HEK293 (cell line): ENCODE measurements at regions not wholly inside any gene's neighbourhood (a gene's known extent, or its start where the extent isn't known, plus 50 kb on each side); places are given as distances from the start of the nearest gene placed in this dataset.

Experiments
- CTCF ChIA-PET: fragments of 350-600 bp; formaldehyde crosslinking; extraction: SDS; loops from one replicate; lab custom pipeline; 2021; ENCODE audit warnings: antibody characterized with exemption; lab: Yijun Ruan, JAX
- POLR2A ChIA-PET: fragments of 300-600 bp; formaldehyde crosslinking; extraction: SDS; loops from one replicate; lab custom pipeline; 2020; ENCODE audit warnings: antibody characterized with exemption, inconsistent platforms; lab: Yijun Ruan, JAX
- H3K27ac ChIP-seq: fragments of 200-500 bp; sonication (Bioruptor generic); 2 replicates; pipeline ENCODE4 v1.5.1; 2014; ENCODE audit warnings: low read depth, low read length, control low read depth, inconsistent platforms; ENCODE audit errors: extremely low read depth
- H3K36me3 ChIP-seq, 2 experiments: fragments of 200-500 bp in 1 of 2; sonication (Bioruptor generic) in 1 of 2; 1 replicate in 1 of 2; 2 replicates in 1 of 2; pipeline ENCODE4 v1.5.1; 2014 to 2017; ENCODE audit warnings: inconsistent platforms in 2 of 2, low read length in 2 of 2; ENCODE audit not compliant: control insufficient read depth in 2 of 2, insufficient read depth in 1 of 2
- H3K4me1 ChIP-seq: fragments of 200-500 bp; sonication (Bioruptor generic); 2 replicates; pipeline ENCODE4 v1.5.1; 2014; ENCODE audit warnings: mild to moderate bottlenecking, low read length, inconsistent platforms; ENCODE audit not compliant: control insufficient read depth, insufficient read depth
- H3K4me3 ChIP-seq: 2 replicates; pipeline ENCODE4 v1.5.1; 2011; ENCODE audit warnings: low read depth, mild to moderate bottlenecking, control low read depth, low read length, moderate library complexity
- H3K9me3 ChIP-seq: fragments of 200-500 bp; sonication (Bioruptor generic); 2 replicates; pipeline ENCODE4 v1.5.1; 2014; ENCODE audit warnings: low read depth, low read length, inconsistent platforms; ENCODE audit not compliant: control insufficient read depth, insufficient read depth
- KLF9 ChIP-seq: fragments of 450-650 bp; formaldehyde crosslinking; IDR thresholded peaks from 2 replicates; pipeline ENCODE4 v1.5.1; 2016; ENCODE audit warnings: missing biosample characterization, missing genetic modification characterization, low read depth
- OVOL3 ChIP-seq: fragments of 450-650 bp; formaldehyde crosslinking; IDR thresholded peaks from 2 replicates; pipeline ENCODE4 v1.5.1; 2016; ENCODE audit warnings: missing biosample characterization, missing genetic modification characterization
- WT1 ChIP-seq: fragments of 450-650 bp; formaldehyde crosslinking; IDR thresholded peaks from 2 replicates; pipeline ENCODE4 v1.5.1; 2016; ENCODE audit warnings: missing biosample characterization, missing genetic modification characterization
- ZBTB21 ChIP-seq: fragments of 450-650 bp; formaldehyde crosslinking; IDR thresholded peaks from 2 replicates; pipeline ENCODE4 v1.5.1; 2017; ENCODE audit warnings: missing biosample characterization, missing genetic modification characterization
- ZFP69B ChIP-seq: fragments of 450-650 bp; formaldehyde crosslinking; IDR thresholded peaks from 2 replicates; pipeline ENCODE4 v1.5.1; 2016; ENCODE audit warnings: missing biosample characterization, missing genetic modification characterization
- ZNF10 ChIP-seq: fragments of 450-650 bp; formaldehyde crosslinking; IDR thresholded peaks from 2 replicates; pipeline ENCODE4 v1.5.1; 2017; ENCODE audit warnings: missing biosample characterization, missing genetic modification characterization
- ZNF266 ChIP-seq: fragments of 450-650 bp; formaldehyde crosslinking; IDR thresholded peaks from 2 replicates; pipeline ENCODE4 v1.5.1; 2016; ENCODE audit warnings: missing biosample characterization, missing genetic modification characterization, low read depth
- ZNF274 ChIP-seq, 2 experiments: fragments of 200-500 bp in 1 of 2; fragments of 450-650 bp in 1 of 2; sonication (Bioruptor generic) in 1 of 2; formaldehyde crosslinking in 1 of 2; IDR thresholded peaks; 2 replicates each; pipeline versions ENCODE4 v1.5.1 to v1.6.1; 2014 to 2016; ENCODE audit warnings: borderline replicate concordance in 1 of 2, inconsistent platforms in 1 of 2, low read length in 1 of 2, missing biosample characterization in 1 of 2, missing genetic modification characterization in 1 of 2
- ZNF292 ChIP-seq: fragments of 450-650 bp; formaldehyde crosslinking; IDR thresholded peaks from 2 replicates; pipeline ENCODE4 v1.5.1; 2016; ENCODE audit warnings: low read depth, missing biosample characterization, missing genetic modification characterization, borderline replicate concordance
- ZNF48 ChIP-seq: fragments of 450-650 bp; formaldehyde crosslinking; IDR thresholded peaks from 2 replicates; pipeline ENCODE4 v1.5.1; 2016; ENCODE audit warnings: missing biosample characterization, missing genetic modification characterization
- ZNF529 ChIP-seq: fragments of 450-650 bp; formaldehyde crosslinking; IDR thresholded peaks from 2 replicates; pipeline ENCODE4 v1.5.1; 2017; ENCODE audit warnings: missing genetic modification characterization, missing biosample characterization; ENCODE audit not compliant: insufficient replicate concordance
- ZNF561 ChIP-seq: fragments of 450-650 bp; IDR thresholded peaks from 2 replicates; pipeline ENCODE4 v1.5.1; 2018; ENCODE audit warnings: missing biosample characterization, missing genetic modification characterization, borderline replicate concordance
- ZNF600 ChIP-seq: fragments of 450-650 bp; formaldehyde crosslinking; IDR thresholded peaks from 2 replicates; pipeline ENCODE4 v1.5.1; 2016; ENCODE audit warnings: missing biosample characterization, missing genetic modification characterization
- ZNF654 ChIP-seq: fragments of 450-650 bp; formaldehyde crosslinking; IDR thresholded peaks from 2 replicates; pipeline ENCODE4 v1.5.1; 2016; ENCODE audit warnings: low read depth, missing biosample characterization, missing genetic modification characterization
- ZNF701 ChIP-seq: fragments of 450-650 bp; formaldehyde crosslinking; IDR thresholded peaks from 2 replicates; pipeline ENCODE4 v1.5.1; 2016; ENCODE audit warnings: missing biosample characterization, missing genetic modification characterization
- TF ChIP-seq, protein P1 (sequence below): fragments of 450-650 bp; formaldehyde crosslinking; IDR thresholded peaks from 2 replicates; pipeline ENCODE4 v1.5.1; 2016; ENCODE audit warnings: missing biosample characterization, missing genetic modification characterization
- TF ChIP-seq, protein P2 (sequence below): fragments of 450-650 bp; formaldehyde crosslinking; IDR thresholded peaks from 2 replicates; pipeline ENCODE4 v1.5.1; 2016; ENCODE audit warnings: missing biosample characterization, missing genetic modification characterization
- TF ChIP-seq, protein P3 (sequence below): fragments of 450-650 bp; formaldehyde crosslinking; IDR thresholded peaks from 2 replicates; pipeline ENCODE4 v1.5.1; 2016; ENCODE audit warnings: missing biosample characterization, missing genetic modification characterization
- TF ChIP-seq, protein P4 (sequence below): fragments of 450-650 bp; formaldehyde crosslinking; IDR thresholded peaks from 2 replicates; pipeline ENCODE4 v1.5.1; 2016; ENCODE audit warnings: missing biosample characterization, missing genetic modification characterization
- TF ChIP-seq, protein P5 (sequence below): fragments of 450-650 bp; formaldehyde crosslinking; IDR thresholded peaks from 2 replicates; pipeline ENCODE4 v1.5.1; 2016; ENCODE audit warnings: missing biosample characterization, missing genetic modification characterization
- TF ChIP-seq, protein P6 (sequence below): sonication (generic); formaldehyde crosslinking; IDR thresholded peaks from 2 replicates; pipeline ENCODE4 v1.8.1; 2022; ENCODE audit warnings: mild to moderate bottlenecking, moderate library complexity, missing genetic modification reagents

DNA sequence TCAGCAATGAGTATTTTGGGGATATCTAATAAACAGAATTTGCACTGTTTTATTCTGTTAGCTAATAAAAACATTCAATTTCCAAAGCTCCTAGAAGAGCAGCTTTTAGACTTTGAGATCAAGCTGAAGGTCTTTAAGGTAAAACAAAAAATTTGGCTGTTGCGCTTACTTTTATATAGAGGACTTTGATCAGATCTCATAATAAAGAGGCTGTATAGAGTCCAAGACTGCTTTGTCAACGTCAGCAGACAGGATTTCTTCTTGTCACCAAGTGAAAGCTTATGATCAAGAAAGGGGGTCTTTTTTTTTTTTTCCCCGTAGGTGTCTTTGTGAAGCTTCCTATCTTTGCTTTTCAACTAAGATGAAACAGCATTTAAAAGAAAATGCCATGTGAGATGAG lies 556.5 kb upstream of the SLC35B3 start (continued):
- TF ChIP-seq, protein P1, sequence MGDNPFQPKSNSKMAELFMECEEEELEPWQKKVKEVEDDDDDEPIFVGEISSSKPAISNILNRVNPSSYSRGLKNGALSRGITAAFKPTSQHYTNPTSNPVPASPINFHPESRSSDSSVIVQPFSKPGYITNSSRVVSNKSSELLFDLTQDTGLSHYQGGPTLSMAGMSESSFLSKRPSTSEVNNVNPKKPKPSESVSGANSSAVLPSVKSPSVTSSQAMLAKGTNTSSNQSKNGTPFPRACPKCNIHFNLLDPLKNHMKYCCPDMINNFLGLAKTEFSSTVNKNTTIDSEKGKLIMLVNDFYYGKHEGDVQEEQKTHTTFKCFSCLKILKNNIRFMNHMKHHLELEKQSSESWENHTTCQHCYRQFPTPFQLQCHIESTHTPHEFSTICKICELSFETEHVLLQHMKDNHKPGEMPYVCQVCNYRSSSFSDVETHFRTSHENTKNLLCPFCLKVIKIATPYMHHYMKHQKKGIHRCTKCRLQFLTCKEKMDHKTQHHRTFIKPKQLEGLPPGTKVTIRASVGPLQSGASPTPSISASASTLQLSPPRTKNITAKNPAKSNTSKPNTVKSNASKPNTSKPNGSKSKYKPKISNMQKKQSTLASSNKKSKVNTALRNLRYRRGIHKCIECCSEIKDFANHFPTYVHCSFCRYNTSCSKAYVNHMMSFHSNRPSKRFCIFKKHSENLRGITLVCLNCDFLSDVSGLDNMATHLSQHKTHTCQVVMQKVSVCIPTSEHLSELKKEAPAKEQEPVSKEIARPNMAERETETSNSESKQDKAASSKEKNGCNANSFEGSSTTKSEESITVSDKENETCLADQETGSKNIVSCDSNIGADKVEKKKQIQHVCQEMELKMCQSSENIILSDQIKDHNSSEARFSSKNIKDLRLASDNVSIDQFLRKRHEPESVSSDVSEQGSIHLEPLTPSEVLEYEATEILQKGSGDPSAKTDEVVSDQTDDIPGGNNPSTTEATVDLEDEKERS (tag by site-specific recombination): no peak
- TF ChIP-seq ZNF561 (no peak), ZNF274 (IDR thresholded peaks at IDR 0.05; ENCODE audit: low read length) (no peak), ZNF274 (tag by site-specific recombination; IDR thresholded peaks at IDR 0.05; ENCODE audit: borderline replicate concordance) (no peak), ZNF529 (tag by site-specific recombination) (no peak), ZBTB21 (tag by site-specific recombination) (no peak), ZNF292 (tag by site-specific recombination) (no peak), ZFP69B (no peak), ZNF701 (tag by site-specific recombination) (no peak)
- TF ChIP-seq, protein P2, sequence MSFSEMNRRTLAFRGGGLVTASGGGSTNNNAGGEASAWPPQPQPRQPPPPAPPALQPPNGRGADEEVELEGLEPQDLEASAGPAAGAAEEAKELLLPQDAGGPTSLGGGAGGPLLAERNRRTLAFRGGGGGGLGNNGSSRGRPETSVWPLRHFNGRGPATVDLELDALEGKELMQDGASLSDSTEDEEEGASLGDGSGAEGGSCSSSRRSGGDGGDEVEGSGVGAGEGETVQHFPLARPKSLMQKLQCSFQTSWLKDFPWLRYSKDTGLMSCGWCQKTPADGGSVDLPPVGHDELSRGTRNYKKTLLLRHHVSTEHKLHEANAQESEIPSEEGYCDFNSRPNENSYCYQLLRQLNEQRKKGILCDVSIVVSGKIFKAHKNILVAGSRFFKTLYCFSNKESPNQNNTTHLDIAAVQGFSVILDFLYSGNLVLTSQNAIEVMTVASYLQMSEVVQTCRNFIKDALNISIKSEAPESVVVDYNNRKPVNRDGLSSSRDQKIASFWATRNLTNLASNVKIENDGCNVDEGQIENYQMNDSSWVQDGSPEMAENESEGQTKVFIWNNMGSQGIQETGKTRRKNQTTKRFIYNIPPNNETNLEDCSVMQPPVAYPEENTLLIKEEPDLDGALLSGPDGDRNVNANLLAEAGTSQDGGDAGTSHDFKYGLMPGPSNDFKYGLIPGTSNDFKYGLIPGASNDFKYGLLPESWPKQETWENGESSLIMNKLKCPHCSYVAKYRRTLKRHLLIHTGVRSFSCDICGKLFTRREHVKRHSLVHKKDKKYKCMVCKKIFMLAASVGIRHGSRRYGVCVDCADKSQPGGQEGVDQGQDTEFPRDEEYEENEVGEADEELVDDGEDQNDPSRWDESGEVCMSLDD (tag by site-specific recombination): no peak
- TF ChIP-seq, protein P3, sequence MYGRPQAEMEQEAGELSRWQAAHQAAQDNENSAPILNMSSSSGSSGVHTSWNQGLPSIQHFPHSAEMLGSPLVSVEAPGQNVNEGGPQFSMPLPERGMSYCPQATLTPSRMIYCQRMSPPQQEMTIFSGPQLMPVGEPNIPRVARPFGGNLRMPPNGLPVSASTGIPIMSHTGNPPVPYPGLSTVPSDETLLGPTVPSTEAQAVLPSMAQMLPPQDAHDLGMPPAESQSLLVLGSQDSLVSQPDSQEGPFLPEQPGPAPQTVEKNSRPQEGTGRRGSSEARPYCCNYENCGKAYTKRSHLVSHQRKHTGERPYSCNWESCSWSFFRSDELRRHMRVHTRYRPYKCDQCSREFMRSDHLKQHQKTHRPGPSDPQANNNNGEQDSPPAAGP (tag by site-specific recombination): no peak
- TF ChIP-seq, protein P4, sequence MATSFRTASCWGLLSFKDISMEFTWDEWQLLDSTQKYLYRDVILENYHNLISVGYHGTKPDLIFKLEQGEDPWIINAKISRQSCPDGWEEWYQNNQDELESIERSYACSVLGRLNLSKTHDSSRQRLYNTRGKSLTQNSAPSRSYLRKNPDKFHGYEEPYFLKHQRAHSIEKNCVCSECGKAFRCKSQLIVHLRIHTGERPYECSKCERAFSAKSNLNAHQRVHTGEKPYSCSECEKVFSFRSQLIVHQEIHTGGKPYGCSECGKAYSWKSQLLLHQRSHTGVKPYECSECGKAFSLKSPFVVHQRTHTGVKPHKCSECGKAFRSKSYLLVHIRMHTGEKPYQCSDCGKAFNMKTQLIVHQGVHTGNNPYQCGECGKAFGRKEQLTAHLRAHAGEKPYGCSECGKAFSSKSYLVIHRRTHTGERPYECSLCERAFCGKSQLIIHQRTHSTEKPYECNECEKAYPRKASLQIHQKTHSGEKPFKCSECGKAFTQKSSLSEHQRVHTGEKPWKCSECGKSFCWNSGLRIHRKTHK (tag by site-specific recombination): no peak
- TF ChIP-seq, all 188 proteins: peak for 0

DNA sequence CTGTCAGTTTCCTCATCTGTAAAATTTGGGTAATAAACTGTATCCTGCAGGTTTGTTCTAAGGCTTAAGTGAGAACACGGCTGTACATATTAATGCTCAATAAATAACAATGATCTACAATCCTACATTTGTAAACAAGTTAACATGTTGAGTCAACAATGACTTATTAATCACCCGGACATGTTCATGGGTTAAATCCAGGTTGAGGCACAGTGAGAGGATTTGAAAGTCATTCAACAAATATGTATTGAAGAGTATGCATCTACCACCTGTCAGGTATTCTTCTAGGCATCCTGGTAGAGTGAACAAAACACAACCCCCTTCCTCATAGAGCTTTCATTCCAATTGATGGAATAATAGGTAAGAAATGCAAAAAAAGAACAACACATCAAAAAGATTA lies 554.7 kb upstream of the SLC35B3 start:
- Histone ChIP-seq H3K27ac (no peak overlapping the region), H3K4me3 (no peak overlapping the region), H3K9me3 (no peaks in the 10 kb centered on the region), H3K36me3 (no peaks in the 10 kb centered on the region), H3K4me1 (peaks cover 3% of the 10 kb centered on the region; the same call in 1 of the 2 replicates)
- no peak for TF ChIP-seq KLF9 (tag by site-specific recombination)
- TF ChIP-seq ZNF10 (tag by site-specific recombination): no peak
- TF ChIP-seq WT1: no peak
- TF ChIP-seq, protein P5, sequence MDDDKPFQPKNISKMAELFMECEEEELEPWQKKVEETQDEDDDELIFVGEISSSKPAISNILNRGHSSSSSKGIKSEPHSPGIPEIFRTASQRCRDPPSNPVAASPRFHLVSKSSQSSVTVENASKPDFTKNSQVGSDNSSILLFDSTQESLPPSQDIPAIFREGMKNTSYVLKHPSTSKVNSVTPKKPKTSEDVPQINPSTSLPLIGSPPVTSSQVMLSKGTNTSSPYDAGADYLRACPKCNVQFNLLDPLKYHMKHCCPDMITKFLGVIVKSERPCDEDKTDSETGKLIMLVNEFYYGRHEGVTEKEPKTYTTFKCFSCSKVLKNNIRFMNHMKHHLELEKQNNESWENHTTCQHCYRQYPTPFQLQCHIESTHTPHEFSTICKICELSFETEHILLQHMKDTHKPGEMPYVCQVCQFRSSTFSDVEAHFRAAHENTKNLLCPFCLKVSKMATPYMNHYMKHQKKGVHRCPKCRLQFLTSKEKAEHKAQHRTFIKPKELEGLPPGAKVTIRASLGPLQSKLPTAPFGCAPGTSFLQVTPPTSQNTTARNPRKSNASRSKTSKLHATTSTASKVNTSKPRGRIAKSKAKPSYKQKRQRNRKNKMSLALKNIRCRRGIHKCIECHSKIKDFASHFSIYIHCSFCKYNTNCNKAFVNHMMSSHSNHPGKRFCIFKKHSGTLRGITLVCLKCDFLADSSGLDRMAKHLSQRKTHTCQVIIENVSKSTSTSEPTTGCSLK (tag by site-specific recombination): no peak
- no peak for TF ChIP-seq ZNF266 (tag by site-specific recombination)
- TF ChIP-seq ZNF48: no peak
- TF ChIP-seq, protein P6, sequence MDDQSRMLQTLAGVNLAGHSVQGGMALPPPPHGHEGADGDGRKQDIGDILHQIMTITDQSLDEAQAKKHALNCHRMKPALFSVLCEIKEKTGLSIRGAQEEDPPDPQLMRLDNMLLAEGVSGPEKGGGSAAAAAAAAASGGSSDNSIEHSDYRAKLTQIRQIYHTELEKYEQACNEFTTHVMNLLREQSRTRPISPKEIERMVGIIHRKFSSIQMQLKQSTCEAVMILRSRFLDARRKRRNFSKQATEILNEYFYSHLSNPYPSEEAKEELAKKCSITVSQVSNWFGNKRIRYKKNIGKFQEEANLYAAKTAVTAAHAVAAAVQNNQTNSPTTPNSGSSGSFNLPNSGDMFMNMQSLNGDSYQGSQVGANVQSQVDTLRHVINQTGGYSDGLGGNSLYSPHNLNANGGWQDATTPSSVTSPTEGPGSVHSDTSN (CRISPR knock-in tag): no peak
- TF ChIP-seq OVOL3 (tag by site-specific recombination): no peak
- TF ChIP-seq ZNF654 (tag by site-specific recombination): no peak
- no peak for TF ChIP-seq ZNF600 (tag by site-specific recombination)
- ChIA-PET POLR2A (interaction anchor here (0.6 kb wide), 1 partner anchor 260 kb away, joined by 5 read pairs; no protein-coding TSS in a partner anchor), CTCF (no interaction called here)
